ENCODE measurements at regions not wholly inside any gene's neighbourhood (a gene's known extent, or its start where the extent isn't known, plus 50 kb on each side); places are given as distances from the start of the nearest gene placed in this dataset.
"Not testable (repeated sequence)": the region's sequence is repeated elsewhere in the genome, so short reads cannot be mapped to it uniquely, and the experiment has no call there.

DNA sequence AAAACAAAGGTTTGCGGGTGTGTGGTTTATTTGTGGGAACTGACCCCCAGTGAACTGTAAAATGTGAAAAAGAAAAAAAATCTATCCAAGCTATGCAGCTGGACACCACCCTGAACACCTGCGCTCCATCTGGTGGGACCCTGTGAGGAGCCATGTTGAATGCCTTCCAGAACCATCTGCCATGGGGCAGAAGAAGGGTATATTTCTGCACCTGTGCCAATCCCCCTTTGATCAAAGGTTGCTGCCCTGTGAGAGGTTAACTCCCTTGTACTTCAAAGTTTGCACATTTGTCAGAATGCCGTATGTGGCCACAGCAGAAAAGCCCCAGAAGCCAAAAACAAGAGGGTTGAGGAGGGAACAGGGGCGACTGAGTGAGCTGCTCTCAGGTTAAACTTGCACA lies 148.5 kb upstream of the ALDH1B1 start:
- POLR2A ChIA-PET = no interaction called here
- TF ChIP-seq, protein P1, sequence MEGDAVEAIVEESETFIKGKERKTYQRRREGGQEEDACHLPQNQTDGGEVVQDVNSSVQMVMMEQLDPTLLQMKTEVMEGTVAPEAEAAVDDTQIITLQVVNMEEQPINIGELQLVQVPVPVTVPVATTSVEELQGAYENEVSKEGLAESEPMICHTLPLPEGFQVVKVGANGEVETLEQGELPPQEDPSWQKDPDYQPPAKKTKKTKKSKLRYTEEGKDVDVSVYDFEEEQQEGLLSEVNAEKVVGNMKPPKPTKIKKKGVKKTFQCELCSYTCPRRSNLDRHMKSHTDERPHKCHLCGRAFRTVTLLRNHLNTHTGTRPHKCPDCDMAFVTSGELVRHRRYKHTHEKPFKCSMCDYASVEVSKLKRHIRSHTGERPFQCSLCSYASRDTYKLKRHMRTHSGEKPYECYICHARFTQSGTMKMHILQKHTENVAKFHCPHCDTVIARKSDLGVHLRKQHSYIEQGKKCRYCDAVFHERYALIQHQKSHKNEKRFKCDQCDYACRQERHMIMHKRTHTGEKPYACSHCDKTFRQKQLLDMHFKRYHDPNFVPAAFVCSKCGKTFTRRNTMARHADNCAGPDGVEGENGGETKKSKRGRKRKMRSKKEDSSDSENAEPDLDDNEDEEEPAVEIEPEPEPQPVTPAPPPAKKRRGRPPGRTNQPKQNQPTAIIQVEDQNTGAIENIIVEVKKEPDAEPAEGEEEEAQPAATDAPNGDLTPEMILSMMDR (IDR thresholded peaks at IDR 0.05; ENCODE audit: control extremely low read depth, extremely low read depth, low read depth, missing control alignments) = no peak
- CTCF ChIA-PET = no interaction called here
- DNase-seq (ENCODE audit: extremely low spot score) = no peak

DNA sequence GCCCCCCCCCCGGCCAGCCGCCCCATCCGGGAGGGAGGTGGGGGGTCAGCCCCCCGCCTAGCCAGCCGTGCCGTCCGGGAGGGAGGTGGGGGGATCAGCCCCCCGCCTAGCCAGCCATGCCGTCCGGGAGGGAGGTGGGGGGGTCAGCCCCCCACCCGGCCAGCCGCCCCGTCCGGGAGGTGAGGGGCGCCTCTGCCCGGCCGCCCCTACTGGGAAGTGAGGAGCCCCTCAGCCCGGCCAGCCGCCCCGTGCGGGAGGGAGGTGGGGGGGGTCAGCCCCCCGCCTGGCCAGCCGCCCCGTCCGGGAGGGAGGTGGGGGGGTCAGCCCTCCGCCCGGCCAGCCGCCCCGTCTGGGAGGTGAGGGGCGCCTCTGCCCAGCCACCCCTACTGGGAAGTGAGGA lies 150.4 kb upstream of the ALDH1B1 start:
- CTCF ChIA-PET; POLR2A ChIA-PET; DNase-seq (ENCODE audit: extremely low spot score): not testable (repeated sequence)

DNA sequence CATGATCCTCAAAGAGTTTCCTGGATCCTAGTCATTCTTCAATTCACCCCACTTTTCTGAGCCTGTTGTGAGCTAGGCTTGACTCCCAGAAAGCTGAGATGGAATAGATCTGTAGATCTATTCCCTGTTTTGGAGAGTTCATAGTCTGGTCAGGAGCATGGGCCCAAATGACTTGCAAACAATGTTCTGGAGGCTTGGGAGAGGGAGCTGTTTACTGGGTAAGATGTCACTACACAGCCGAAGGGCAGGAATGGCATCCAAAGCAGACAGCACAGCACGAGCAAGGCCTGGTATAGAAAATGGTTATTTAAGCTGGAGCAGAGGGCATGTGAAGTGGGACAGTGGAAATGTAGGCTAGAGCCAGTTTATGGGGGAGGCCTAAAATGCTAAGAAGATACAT lies 152.5 kb upstream of the ALDH1B1 start:
- TF ChIP-seq, protein P1 (IDR thresholded peaks at IDR 0.05; ENCODE audit: control extremely low read depth, extremely low read depth, low read depth, missing control alignments) = no peak
- no peak for DNase-seq (ENCODE audit: extremely low spot score)
- POLR2A ChIA-PET = no interaction called here
- CTCF ChIA-PET = no interaction called here

DNA sequence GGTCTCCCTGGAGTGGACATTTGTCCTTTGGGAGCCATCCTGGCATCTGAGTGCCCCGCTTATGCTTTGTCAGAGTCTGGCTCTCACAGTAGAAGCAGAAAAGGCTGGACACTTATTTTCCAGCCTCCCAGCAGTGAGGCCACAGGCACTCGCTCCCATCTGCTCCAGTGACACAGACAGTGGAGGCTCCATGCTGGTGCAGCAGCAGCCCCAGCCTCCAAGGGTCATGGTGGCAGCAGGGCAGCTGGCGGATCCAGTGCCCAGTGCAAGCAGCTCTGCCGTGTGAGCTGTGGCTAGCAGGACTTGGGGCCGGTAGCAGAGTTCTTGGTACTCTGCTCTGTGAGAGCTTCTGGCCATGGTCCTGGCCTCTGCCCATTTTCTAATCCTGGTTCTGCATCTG lies 157.3 kb upstream of the ALDH1B1 start:
- ChIA-PET CTCF (interaction anchor here (0.8 to 1.3 kb wide), 2 partner anchors 11 to 12 kb away, joined by 3 read pairs; no protein-coding TSS in a partner anchor), POLR2A (no interaction called here)
- no peak for DNase-seq (ENCODE audit: extremely low spot score)
- TF ChIP-seq, protein P1 (IDR thresholded peaks at IDR 0.05; ENCODE audit: control extremely low read depth, extremely low read depth, low read depth, missing control alignments) = no peak

DNA sequence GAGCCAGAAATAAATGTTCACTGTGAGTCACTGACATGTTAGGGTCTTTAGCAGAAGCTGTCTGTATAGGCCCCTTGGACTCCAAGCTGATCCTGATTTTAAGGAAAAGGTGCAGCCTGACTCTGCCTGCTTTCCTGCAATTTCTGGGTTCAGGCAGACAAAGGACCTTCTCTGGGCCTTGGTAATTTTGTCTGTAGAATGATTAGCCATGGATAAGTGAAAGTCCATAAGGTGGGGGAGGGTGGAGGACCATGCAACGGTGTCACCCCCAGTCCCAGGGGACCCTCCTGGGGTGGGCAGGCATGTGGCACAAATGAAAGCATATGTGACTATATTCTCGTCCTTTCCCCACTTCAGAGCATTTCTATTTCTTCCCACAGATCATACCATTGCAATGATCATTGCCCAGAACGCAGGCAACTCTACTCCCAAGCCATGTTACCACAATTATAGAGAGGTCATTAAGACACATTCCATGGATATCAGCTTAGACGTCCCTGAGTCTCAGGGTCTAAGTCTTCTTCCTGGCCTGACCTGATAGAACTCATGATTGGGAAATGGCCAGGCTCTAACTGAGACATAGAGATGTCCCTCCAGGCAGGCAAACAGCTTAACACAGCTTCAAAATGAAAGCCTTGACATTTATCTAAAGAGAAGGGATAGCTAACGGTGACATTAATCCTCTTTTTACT lies 157.9 kb upstream of the ALDH1B1 start:
- CTCF ChIA-PET = interaction anchor here (0.8 to 1.3 kb wide), 3 partner anchors 10 to 12 kb away, joined by 3 read pairs; no protein-coding TSS in a partner anchor
- TF ChIP-seq, protein P1 (IDR thresholded peaks at IDR 0.05; ENCODE audit: control extremely low read depth, extremely low read depth, low read depth, missing control alignments) = no peak
- DNase-seq (ENCODE audit: extremely low spot score) = no peak
- POLR2A ChIA-PET = no interaction called here

DNA sequence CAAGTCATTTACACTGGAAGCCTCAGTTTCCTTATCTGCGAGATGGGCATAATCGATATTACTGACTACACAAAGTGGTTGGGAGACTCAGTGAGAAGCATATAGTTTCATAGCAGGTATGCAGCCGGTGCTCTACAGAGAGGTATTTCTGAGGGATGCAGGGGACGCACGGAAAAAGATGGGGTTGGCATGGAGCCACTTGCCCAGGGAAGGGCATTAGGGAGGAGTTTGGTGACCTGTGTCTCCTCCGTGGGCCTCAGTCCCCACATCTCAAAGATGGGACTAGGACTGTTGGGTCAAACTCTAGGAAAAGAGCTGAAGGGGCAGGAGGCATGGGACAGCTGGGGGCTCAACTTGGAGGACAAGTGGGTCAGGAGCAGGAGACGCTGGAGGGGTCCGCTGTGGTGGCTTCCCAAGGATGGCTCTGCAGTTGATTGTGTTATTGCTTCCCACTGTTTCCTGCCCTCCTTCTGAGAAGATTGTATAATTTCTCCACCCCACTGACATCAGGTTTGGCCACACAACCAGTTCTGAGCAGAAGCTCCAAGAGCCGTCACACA lies 158.6 kb upstream of the ALDH1B1 start:
- DNase-seq (ENCODE audit: extremely low spot score) = no peak
- POLR2A ChIA-PET = no interaction called here
- TF ChIP-seq, protein P1 (IDR thresholded peaks at IDR 0.05; ENCODE audit: control extremely low read depth, extremely low read depth, low read depth, missing control alignments) = no peak
- CTCF ChIA-PET = interaction anchor here (0.9 kb wide), 1 partner anchor 13 kb away, joined by 3 read pairs; no protein-coding TSS in a partner anchor

DNA sequence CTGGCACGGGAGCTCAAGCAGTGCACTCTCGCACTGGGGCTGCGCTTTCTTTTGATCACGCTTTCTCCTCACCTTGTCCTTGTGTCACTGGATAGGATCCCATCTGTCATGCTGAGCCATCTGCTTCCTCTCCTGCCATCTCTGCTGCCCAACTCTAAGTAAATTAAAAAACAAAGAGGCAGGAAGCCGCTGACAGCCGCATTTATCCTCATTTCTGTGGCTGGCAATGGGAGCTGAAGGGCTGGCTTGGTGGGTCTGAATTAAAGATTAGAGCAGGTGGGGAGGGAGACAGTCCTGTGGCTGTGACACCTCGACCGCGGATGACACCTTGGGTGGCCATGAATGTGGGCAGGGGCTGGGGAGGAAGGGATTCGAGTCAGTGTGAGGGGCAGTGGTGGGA lies 159.2 kb upstream of the ALDH1B1 start:
- CTCF ChIA-PET = no interaction called here
- POLR2A ChIA-PET = no interaction called here
- DNase-seq (ENCODE audit: extremely low spot score) = no peak
- TF ChIP-seq, protein P1 (IDR thresholded peaks at IDR 0.05; ENCODE audit: control extremely low read depth, extremely low read depth, low read depth, missing control alignments) = no peak

Data from GM10248 (cell line).